Endodermal cell (in vitro differentiated cells): ENCODE measurements at regions not wholly inside any gene's neighbourhood (a gene's known extent, or its start where the extent isn't known, plus 50 kb on each side); places are given as distances from the start of the nearest gene placed in this dataset.

Source experiments
- DNase-seq: peaks from one replicate; pipeline ENCODE4 v3.0.0-alpha.2; 2017
- H3K27ac ChIP-seq: 2 replicates; pipeline ENCODE4 v1.5.1; 2013; ENCODE audit warnings: mild to moderate bottlenecking, low read depth, low read length, moderate library complexity
- H3K27me3 ChIP-seq: 2 replicates; pipeline ENCODE4 v1.6.1; 2013; ENCODE audit warnings: mild to moderate bottlenecking, low read length, moderate library complexity; ENCODE audit not compliant: insufficient read depth, control insufficient read depth, poor library complexity, severe bottlenecking
- H3K36me3 ChIP-seq: 2 replicates; pipeline ENCODE4 v1.7.0; 2013; ENCODE audit warnings: mild to moderate bottlenecking, low read length, moderate library complexity; ENCODE audit not compliant: control insufficient read depth, insufficient read depth
- H3K4me1 ChIP-seq: one replicate; pipeline ENCODE4 v1.7.0; 2013; ENCODE audit warnings: low read length; ENCODE audit not compliant: control insufficient read depth, insufficient read depth
- H3K4me3 ChIP-seq: 2 replicates; pipeline ENCODE4 v1.5.1; 2013; ENCODE audit warnings: mild to moderate bottlenecking, low read length, moderate library complexity
- H3K9ac ChIP-seq: 2 replicates; pipeline ENCODE4 v1.6.1; 2013; ENCODE audit warnings: mild to moderate bottlenecking, low read length, moderate library complexity; ENCODE audit not compliant: poor library complexity, severe bottlenecking; ENCODE audit errors: extremely low read depth
- H3K9me3 ChIP-seq: 2 replicates; pipeline ENCODE4 v1.6.1; 2013; ENCODE audit warnings: mild to moderate bottlenecking, low read length, moderate library complexity; ENCODE audit not compliant: control insufficient read depth
- H3K27ac Mint-ChIP-seq: 2 replicates; pipeline ENCODE4 v1.8.0; 2020; ENCODE audit warnings: mixed read lengths
- H3K27me3 Mint-ChIP-seq: 2 replicates; pipeline ENCODE4 v1.8.0; 2021; ENCODE audit warnings: mild to moderate bottlenecking, mixed read lengths; ENCODE audit not compliant: insufficient read depth
- H3K36me3 Mint-ChIP-seq: 2 replicates; pipeline ENCODE4 v1.8.0; 2020; ENCODE audit warnings: low read depth, mixed read lengths
- H3K4me1 Mint-ChIP-seq: 2 replicates; pipeline ENCODE4 v1.8.0; 2020; ENCODE audit warnings: mixed read lengths
- H3K4me3 Mint-ChIP-seq: 2 replicates; pipeline ENCODE4 v1.8.0; 2020; ENCODE audit warnings: mild to moderate bottlenecking, moderate library complexity, mixed read lengths
- H3K9me3 Mint-ChIP-seq: 2 replicates; pipeline ENCODE4 v1.8.0; 2020; ENCODE audit warnings: mild to moderate bottlenecking, mixed read lengths
- WGBS, 2 experiments: methylation state at CpG; one replicate each; pipeline versions ENCODE4 v1.1.5 to v1.1.7; 2013; ENCODE audit warnings: missing lambda C conversion rate in 2 of 2, mixed read lengths in 1 of 2; ENCODE audit not compliant: insufficient coverage in 1 of 2, insufficient read length in 1 of 2; 5-methylcytosine and 5-hydroxymethylcytosine counted together
- TF ChIP-seq, protein P1 (sequence below): fragments of 200-600 bp; sonication (generic); conservative IDR thresholded peaks from 2 replicates; pipeline ENCODE4 v1.5.0; 2021; ENCODE audit warnings: antibody characterized with exemption, mild to moderate bottlenecking

DNA sequence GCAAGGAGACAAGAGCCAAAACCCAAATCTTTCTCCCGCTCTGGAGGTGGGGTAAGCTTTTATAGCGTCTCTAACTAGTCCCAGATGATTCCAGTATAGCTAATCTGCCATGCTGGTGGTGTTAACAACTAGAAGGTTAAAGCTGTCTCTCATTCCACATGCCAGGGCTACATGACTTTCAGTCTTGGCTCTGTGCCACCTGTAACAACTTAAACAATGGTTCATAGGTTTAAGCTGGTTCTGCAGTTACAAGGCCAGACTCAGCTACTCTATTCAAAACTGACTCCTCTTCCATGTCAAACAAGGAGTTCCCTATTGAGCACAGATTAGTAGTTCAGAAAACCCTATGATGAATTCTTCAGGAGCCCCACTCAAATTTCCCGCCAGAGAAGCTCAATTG, 128.9 kb downstream of the ELOVL4 start:
- Histone ChIP-seq H3K27me3 (no peaks in the 10 kb centered on the region), H3K27ac (no peak overlapping the region), H3K9me3 (no peaks in the 10 kb centered on the region), H3K36me3 (no peaks in the 10 kb centered on the region), H3K4me1 (no peaks in the 10 kb centered on the region), H3K4me3 (no peak overlapping the region), H3K9ac (no peak overlapping the region)
- Mint-ChIP-seq H3K27ac (no peak overlapping the region), H3K4me3 (no peak overlapping the region), H3K9me3 (no peaks in the 10 kb centered on the region), H3K36me3 (no peaks in the 10 kb centered on the region), H3K27me3 (no peaks in the 10 kb centered on the region), H3K4me1 (no peaks in the 10 kb centered on the region)
- no peak for DNase-seq
- TF ChIP-seq, protein P1, sequence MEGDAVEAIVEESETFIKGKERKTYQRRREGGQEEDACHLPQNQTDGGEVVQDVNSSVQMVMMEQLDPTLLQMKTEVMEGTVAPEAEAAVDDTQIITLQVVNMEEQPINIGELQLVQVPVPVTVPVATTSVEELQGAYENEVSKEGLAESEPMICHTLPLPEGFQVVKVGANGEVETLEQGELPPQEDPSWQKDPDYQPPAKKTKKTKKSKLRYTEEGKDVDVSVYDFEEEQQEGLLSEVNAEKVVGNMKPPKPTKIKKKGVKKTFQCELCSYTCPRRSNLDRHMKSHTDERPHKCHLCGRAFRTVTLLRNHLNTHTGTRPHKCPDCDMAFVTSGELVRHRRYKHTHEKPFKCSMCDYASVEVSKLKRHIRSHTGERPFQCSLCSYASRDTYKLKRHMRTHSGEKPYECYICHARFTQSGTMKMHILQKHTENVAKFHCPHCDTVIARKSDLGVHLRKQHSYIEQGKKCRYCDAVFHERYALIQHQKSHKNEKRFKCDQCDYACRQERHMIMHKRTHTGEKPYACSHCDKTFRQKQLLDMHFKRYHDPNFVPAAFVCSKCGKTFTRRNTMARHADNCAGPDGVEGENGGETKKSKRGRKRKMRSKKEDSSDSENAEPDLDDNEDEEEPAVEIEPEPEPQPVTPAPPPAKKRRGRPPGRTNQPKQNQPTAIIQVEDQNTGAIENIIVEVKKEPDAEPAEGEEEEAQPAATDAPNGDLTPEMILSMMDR, result no peak
- 94 to 98% methylated on average over 3 of the region's 3 CpGs for WGBS, 2 experiments

DNA sequence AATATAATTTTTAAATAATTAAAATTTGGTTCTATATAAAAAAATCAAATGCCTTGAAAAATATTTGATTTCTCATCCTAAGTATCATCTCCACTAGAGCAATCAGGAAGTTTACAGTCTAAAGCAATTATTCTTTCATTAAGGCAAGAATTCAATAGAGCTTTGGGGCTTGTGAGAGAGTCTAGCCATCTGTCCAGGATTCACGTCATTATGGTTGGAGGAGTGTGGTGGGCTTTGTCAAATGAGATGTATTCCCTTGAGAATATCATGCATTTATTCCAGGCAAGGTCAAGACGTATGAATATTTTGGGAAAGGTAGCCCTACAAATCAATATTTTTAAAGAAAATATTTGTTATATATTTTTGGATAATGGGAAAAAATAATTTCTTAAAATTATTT, 132.4 kb downstream of the ELOVL4 start:
- Histone ChIP-seq H3K27me3 (no peaks in the 10 kb centered on the region), H3K36me3 (no peaks in the 10 kb centered on the region), H3K9me3 (no peaks in the 10 kb centered on the region), H3K4me1 (peaks cover 6% of the 10 kb centered on the region), H3K9ac (no peak overlapping the region), H3K4me3 (no peak overlapping the region), H3K27ac (no peak overlapping the region)
- no peaks in the 10 kb centered on the region for H3K27me3 Mint-ChIP-seq
- no peaks in the 10 kb centered on the region for H3K36me3 Mint-ChIP-seq
- no peak overlapping the region for H3K4me3 Mint-ChIP-seq
- TF ChIP-seq, protein P1, result no peak
- DNase-seq, result no peak
- 83 to 95% methylated on average over 1 of the region's 2 CpGs for WGBS, 2 experiments
- no peak overlapping the region for H3K27ac Mint-ChIP-seq
- H3K4me1 Mint-ChIP-seq, result peaks cover 9% of the 10 kb centered on the region
- H3K9me3 Mint-ChIP-seq, result no peaks in the 10 kb centered on the region

DNA sequence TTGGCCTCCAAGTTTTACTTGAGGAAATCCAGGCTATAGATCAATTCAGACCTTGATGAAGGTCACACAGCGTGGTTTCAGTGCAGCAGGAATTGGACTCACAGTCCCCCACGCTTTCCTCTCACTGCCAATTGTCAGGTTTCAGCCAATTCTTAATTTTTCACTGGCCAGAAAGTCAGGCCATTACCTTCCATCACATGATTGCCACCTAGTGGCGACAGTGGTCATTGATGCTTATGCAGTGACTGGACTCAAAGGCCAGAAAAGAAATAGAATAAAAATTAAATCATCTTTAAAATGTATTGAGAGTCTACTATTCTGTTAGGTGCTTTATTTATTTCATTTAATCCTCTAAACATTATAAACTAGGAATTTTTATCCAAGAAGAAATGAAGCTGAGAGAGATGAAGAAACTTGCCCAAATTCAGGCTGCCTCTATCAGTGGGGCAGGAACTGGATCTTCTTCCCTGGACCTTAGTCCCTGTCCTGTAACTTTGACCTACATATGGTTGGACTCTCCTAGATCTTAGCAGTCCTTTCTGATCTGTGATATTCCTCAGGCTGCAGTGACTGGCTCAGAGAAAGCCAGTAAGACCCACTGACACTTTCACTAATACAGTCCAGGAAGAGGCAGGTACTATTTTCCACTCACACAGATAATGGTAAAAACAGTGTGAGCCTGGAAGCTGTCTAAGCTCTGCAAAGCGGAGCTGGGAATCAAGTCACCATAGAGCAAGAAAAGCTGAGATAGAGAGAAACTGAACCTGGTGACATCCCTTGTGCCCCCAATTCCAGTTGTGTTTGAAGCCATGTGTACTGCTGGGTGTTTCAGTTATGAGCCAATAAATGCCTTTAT, 133.3 kb downstream of the ELOVL4 start:
- Mint-ChIP-seq H3K27me3 (no peaks in the 10 kb centered on the region), H3K4me1 (peaks cover 15% of the 10 kb centered on the region), H3K9me3 (no peaks in the 10 kb centered on the region), H3K27ac (no peak overlapping the region), H3K4me3 (no peak overlapping the region), H3K36me3 (no peaks in the 10 kb centered on the region)
- H3K36me3 ChIP-seq, result no peaks in the 10 kb centered on the region
- no peaks in the 10 kb centered on the region for H3K27me3 ChIP-seq
- H3K9me3 ChIP-seq, result no peaks in the 10 kb centered on the region
- TF ChIP-seq, protein P1, result peak; percentile 94
- no peak overlapping the region for H3K9ac ChIP-seq
- peaks cover 6% of the 10 kb centered on the region for H3K4me1 ChIP-seq
- 45 to 49% methylated on average over 2 to 4 of the region's 4 CpGs for WGBS, 2 experiments
- H3K27ac ChIP-seq, result no peak overlapping the region
- DNase-seq, result peak; percentile 91
- no peak overlapping the region for H3K4me3 ChIP-seq
